ENCODE measurements at regions not wholly inside any gene's neighbourhood (a gene's known extent, or its start where the extent isn't known, plus 50 kb on each side); places are given as distances from the start of the nearest gene placed in this dataset.
A peak's percentile ranks its signal among the peaks of the same experiment; 100 is the strongest.

DNA sequence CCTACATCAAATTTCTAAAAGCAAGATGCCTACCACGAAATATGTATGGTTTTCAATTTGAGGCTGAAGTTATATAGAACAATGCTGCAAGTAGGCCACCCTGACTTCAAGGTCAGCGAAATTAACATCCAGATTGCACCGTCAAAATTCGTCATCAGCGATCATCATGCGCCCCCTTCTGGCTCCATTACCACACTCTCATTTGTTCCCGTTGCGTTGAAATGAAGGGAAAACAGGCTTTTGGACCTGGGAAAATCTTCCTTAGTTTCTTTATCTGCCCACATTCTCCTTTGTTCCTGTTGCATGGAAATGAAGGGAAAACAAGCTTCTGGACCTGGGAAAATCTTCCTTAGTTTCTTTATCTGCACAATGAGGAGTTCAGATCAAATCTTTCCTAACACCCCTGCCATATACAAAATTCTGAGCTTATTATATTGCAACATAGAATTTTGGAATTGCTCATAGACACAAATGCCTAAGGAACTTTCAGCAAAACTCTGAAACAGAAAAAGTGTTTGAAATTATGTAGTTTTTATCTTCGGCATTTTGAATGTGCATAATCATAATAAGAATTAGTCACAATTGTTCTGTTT, 98.2 kb upstream of the PRKCQ start (continued):
- TF ChIP-seq, protein P1, sequence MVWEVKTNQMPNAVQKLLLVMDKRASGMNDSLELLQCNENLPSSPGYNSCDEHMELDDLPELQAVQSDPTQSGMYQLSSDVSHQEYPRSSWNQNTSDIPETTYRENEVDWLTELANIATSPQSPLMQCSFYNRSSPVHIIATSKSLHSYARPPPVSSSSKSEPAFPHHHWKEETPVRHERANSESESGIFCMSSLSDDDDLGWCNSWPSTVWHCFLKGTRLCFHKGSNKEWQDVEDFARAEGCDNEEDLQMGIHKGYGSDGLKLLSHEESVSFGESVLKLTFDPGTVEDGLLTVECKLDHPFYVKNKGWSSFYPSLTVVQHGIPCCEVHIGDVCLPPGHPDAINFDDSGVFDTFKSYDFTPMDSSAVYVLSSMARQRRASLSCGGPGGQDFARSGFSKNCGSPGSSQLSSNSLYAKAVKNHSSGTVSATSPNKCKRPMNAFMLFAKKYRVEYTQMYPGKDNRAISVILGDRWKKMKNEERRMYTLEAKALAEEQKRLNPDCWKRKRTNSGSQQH (CRISPR knock-in tag; IDR thresholded peaks at IDR 0.05), result no peak
- no peak for TF ChIP-seq CBX8 (IDR thresholded peaks at IDR 0.05; ENCODE audit: borderline replicate concordance, extremely low read depth, low read depth, low read length, poor library complexity, severe bottlenecking)
- TF ChIP-seq, protein P2, sequence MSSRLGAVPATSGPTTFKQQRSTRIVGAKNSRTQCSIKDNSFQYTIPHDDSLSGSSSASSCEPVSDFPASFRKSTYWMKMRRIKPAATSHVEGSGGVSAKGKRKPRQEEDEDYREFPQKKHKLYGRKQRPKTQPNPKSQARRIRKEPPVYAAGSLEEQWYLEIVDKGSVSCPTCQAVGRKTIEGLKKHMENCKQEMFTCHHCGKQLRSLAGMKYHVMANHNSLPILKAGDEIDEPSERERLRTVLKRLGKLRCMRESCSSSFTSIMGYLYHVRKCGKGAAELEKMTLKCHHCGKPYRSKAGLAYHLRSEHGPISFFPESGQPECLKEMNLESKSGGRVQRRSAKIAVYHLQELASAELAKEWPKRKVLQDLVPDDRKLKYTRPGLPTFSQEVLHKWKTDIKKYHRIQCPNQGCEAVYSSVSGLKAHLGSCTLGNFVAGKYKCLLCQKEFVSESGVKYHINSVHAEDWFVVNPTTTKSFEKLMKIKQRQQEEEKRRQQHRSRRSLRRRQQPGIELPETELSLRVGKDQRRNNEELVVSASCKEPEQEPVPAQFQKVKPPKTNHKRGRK (tag; IDR thresholded peaks at IDR 0.05), result no peak
- TF ChIP-seq, protein P3, sequence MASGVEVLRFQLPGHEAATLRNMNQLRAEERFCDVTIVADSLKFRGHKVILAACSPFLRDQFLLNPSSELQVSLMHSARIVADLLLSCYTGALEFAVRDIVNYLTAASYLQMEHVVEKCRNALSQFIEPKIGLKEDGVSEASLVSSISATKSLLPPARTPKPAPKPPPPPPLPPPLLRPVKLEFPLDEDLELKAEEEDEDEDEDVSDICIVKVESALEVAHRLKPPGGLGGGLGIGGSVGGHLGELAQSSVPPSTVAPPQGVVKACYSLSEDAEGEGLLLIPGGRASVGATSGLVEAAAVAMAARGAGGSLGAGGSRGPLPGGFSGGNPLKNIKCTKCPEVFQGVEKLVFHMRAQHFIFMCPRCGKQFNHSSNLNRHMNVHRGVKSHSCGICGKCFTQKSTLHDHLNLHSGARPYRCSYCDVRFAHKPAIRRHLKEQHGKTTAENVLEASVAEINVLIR (CRISPR knock-in tag; IDR thresholded peaks at IDR 0.05), result no peak
- no peak for TF ChIP-seq NR1H2 (CRISPR knock-in tag; IDR thresholded peaks at IDR 0.05)
- TF ChIP-seq ARID2 (IDR thresholded peaks at IDR 0.05), result no peak
- TF ChIP-seq, protein P4, sequence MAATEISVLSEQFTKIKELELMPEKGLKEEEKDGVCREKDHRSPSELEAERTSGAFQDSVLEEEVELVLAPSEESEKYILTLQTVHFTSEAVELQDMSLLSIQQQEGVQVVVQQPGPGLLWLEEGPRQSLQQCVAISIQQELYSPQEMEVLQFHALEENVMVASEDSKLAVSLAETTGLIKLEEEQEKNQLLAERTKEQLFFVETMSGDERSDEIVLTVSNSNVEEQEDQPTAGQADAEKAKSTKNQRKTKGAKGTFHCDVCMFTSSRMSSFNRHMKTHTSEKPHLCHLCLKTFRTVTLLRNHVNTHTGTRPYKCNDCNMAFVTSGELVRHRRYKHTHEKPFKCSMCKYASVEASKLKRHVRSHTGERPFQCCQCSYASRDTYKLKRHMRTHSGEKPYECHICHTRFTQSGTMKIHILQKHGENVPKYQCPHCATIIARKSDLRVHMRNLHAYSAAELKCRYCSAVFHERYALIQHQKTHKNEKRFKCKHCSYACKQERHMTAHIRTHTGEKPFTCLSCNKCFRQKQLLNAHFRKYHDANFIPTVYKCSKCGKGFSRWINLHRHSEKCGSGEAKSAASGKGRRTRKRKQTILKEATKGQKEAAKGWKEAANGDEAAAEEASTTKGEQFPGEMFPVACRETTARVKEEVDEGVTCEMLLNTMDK (IDR thresholded peaks at IDR 0.05; ENCODE audit: borderline replicate concordance, insufficient read depth, low read depth, low read length, poor library complexity, severe bottlenecking), result peak; percentile 77
- TF ChIP-seq, protein P5, sequence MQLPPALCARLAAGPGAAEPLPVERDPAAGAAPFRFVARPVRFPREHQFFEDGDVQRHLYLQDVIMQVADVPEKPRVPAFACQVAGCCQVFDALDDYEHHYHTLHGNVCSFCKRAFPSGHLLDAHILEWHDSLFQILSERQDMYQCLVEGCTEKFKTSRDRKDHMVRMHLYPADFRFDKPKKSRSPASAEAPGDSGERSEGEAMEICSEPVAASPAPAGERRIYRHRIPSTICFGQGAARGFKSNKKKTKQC (CRISPR knock-in tag; IDR thresholded peaks at IDR 0.05), result no peak
- no peak for TF ChIP-seq ZNF41 (CRISPR knock-in tag; conservative IDR thresholded peaks at IDR 0.05)
- no peak for TF ChIP-seq ZNF263 (CRISPR knock-in tag; IDR thresholded peaks at IDR 0.05; ENCODE audit: borderline replicate concordance)
- no peak for TF ChIP-seq PHF8 (IDR thresholded peaks at IDR 0.05; ENCODE audit: borderline replicate concordance, low read length)
- no peak for TF ChIP-seq SIN3B (IDR thresholded peaks at IDR 0.05; ENCODE audit: low read depth)
- no peak for TF ChIP-seq BHLHE40 (IDR thresholded peaks at IDR 0.05; ENCODE audit: low read length)
- no peak for TF ChIP-seq ZNF699 (CRISPR knock-in tag; IDR thresholded peaks at IDR 0.05; ENCODE audit: insufficient replicate concordance)
- TF ChIP-seq, protein P6, sequence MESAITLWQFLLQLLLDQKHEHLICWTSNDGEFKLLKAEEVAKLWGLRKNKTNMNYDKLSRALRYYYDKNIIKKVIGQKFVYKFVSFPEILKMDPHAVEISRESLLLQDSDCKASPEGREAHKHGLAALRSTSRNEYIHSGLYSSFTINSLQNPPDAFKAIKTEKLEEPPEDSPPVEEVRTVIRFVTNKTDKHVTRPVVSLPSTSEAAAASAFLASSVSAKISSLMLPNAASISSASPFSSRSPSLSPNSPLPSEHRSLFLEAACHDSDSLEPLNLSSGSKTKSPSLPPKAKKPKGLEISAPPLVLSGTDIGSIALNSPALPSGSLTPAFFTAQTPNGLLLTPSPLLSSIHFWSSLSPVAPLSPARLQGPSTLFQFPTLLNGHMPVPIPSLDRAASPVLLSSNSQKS (CRISPR knock-in tag; IDR thresholded peaks at IDR 0.05), result no peak
- no peak for TF ChIP-seq PYGO2 (tag; IDR thresholded peaks at IDR 0.05)
- TF ChIP-seq PTTG1 (tag; IDR thresholded peaks at IDR 0.05; ENCODE audit: low read depth), result no peak
- TF ChIP-seq PHF21A (IDR thresholded peaks at IDR 0.05; ENCODE audit: borderline replicate concordance, low read depth), result no peak
- TF ChIP-seq ZNF696 (CRISPR knock-in tag; conservative IDR thresholded peaks at IDR 0.05), result no peak
